ENCODE measurements at regions not wholly inside any gene's neighbourhood (a gene's known extent, or its start where the extent isn't known, plus 50 kb on each side); places are given as distances from the start of the nearest gene placed in this dataset.

DNA sequence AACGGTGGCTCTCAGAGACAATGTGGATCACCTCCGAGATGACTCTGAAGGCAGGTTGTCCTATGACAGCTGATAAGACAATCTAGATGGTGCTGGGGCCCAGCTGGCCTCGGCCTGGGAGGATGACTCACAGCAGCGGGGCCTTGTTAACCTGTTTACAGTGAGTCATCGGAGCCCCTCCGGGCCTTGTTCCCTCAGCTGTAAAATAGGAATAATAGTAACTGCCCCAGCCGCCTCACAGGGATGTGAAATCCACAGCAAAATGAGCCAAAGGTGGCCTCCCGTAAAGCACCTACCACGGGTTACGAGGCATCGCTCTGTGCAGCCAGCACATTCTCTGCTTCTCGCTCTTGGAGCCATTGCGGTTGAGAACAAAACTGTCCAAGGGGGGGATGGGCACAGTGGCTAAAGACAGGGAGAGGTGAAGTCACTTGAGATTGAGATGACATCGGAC lies 88.6 kb upstream of the RASGRF1 start (continued):
- TF ChIP-seq, protein P1, sequence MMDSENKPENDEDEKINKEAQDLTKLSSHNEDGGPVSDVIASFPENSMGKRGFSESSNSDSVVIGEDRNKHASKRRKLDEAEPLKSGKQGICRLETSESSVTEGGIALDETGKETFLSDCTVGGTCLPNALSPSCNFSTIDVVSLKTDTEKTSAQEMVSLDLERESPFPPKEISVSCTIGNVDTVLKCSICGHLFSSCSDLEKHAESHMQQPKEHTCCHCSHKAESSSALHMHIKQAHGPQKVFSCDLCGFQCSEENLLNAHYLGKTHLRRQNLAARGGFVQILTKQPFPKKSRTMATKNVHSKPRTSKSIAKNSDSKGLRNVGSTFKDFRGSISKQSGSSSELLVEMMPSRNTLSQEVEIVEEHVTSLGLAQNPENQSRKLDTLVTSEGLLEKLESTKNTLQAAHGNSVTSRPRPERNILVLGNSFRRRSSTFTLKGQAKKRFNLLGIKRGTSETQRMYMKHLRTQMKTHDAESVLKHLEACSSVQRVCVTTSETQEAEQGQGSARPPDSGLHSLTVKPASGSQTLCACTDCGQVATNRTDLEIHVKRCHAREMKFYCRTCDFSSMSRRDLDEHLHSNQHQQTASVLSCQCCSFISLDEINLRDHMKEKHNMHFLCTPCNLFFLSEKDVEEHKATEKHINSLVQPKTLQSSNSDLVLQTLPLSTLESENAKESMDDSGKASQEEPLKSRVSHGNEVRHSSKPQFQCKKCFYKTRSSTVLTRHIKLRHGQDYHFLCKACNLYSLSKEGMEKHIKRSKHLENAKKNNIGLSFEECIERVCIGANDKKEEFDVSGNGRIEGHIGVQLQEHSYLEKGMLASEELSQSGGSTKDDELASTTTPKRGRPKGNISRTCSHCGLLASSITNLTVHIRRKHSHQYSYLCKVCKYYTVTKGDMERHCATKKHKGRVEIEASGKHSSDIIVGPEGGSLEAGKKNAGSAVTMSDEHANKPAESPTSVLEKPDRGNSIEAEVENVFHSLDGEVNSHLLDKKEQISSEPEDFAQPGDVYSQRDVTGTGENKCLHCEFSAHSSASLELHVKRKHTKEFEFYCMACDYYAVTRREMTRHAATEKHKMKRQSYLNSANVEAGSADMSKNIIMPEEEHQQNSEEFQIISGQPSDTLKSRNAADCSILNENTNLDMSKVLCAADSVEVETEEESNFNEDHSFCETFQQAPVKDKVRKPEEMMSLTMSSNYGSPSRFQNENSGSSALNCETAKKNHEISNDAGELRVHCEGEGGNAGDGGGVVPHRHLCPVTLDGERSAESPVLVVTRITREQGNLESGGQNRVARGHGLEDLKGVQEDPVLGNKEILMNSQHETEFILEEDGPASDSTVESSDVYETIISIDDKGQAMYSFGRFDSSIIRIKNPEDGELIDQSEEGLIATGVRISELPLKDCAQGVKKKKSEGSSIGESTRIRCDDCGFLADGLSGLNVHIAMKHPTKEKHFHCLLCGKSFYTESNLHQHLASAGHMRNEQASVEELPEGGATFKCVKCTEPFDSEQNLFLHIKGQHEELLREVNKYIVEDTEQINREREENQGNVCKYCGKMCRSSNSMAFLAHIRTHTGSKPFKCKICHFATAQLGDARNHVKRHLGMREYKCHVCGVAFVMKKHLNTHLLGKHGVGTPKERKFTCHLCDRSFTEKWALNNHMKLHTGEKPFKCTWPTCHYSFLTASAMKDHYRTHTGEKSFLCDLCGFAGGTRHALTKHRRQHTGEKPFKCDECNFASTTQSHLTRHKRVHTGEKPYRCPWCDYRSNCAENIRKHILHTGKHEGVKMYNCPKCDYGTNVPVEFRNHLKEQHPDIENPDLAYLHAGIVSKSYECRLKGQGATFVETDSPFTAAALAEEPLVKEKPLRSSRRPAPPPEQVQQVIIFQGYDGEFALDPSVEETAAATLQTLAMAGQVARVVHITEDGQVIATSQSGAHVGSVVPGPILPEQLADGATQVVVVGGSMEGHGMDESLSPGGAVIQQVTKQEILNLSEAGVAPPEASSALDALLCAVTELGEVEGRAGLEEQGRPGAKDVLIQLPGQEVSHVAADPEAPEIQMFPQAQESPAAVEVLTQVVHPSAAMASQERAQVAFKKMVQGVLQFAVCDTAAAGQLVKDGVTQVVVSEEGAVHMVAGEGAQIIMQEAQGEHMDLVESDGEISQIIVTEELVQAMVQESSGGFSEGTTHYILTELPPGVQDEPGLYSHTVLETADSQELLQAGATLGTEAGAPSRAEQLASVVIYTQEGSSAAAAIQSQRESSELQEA (IDR thresholded peaks at IDR 0.05; ENCODE audit: low read depth), result no peak
- TF ChIP-seq, protein P2, sequence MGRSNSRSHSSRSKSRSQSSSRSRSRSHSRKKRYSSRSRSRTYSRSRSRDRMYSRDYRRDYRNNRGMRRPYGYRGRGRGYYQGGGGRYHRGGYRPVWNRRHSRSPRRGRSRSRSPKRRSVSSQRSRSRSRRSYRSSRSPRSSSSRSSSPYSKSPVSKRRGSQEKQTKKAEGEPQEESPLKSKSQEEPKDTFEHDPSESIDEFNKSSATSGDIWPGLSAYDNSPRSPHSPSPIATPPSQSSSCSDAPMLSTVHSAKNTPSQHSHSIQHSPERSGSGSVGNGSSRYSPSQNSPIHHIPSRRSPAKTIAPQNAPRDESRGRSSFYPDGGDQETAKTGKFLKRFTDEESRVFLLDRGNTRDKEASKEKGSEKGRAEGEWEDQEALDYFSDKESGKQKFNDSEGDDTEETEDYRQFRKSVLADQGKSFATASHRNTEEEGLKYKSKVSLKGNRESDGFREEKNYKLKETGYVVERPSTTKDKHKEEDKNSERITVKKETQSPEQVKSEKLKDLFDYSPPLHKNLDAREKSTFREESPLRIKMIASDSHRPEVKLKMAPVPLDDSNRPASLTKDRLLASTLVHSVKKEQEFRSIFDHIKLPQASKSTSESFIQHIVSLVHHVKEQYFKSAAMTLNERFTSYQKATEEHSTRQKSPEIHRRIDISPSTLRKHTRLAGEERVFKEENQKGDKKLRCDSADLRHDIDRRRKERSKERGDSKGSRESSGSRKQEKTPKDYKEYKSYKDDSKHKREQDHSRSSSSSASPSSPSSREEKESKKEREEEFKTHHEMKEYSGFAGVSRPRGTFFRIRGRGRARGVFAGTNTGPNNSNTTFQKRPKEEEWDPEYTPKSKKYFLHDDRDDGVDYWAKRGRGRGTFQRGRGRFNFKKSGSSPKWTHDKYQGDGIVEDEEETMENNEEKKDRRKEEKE (IDR thresholded peaks at IDR 0.05; ENCODE audit: borderline replicate concordance in 1 of 2, control insufficient read depth in 1 of 2, low read depth in 2 of 2, low read length in 1 of 2), result no peak
- TF ChIP-seq ZNF75A (CRISPR knock-in tag; IDR thresholded peaks at IDR 0.05), result no peak
- no peak for TF ChIP-seq FIP1L1 (IDR thresholded peaks at IDR 0.05; ENCODE audit: low read depth, low read length, poor library complexity, severe bottlenecking)
- TF ChIP-seq CBX8 (IDR thresholded peaks at IDR 0.05; ENCODE audit: borderline replicate concordance, extremely low read depth, low read depth, low read length, poor library complexity, severe bottlenecking), result no peak
- TF ChIP-seq, protein P3, sequence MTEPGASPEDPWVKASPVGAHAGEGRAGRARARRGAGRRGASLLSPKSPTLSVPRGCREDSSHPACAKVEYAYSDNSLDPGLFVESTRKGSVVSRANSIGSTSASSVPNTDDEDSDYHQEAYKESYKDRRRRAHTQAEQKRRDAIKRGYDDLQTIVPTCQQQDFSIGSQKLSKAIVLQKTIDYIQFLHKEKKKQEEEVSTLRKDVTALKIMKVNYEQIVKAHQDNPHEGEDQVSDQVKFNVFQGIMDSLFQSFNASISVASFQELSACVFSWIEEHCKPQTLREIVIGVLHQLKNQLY (CRISPR knock-in tag; conservative IDR thresholded peaks at IDR 0.05), result no peak
- no peak for TF ChIP-seq OTX1 (CRISPR knock-in tag; IDR thresholded peaks at IDR 0.05)
- TF ChIP-seq TAF1 (IDR thresholded peaks at IDR 0.05; ENCODE audit: control insufficient read depth, extremely low read depth, insufficient read depth, low read length, severe bottlenecking), result no peak
- no peak for TF ChIP-seq ZFP36 (IDR thresholded peaks at IDR 0.05; ENCODE audit: low read depth, low read length, partially characterized antibody)
- TF ChIP-seq ZNF583 (CRISPR knock-in tag; IDR thresholded peaks at IDR 0.05), result no peak
- TF ChIP-seq ZBTB1 (CRISPR knock-in tag; IDR thresholded peaks at IDR 0.05; ENCODE audit: borderline replicate concordance, low read depth), result no peak
- no peak for TF ChIP-seq NFXL1 (CRISPR knock-in tag; IDR thresholded peaks at IDR 0.05)
- peak in 1 of 2 experiments; percentile 49; a peak in 1 of 4 replicates for TF ChIP-seq SIN3A (IDR thresholded peaks at IDR 0.05; ENCODE audit: borderline replicate concordance in 2 of 2, control insufficient read depth in 1 of 2, low read depth in 2 of 2, low read length in 2 of 2)
- TF ChIP-seq CBX1 (IDR thresholded peaks at IDR 0.05; ENCODE audit: low read depth), result no peak
- no peak for TF ChIP-seq ZNF445 (CRISPR knock-in tag; IDR thresholded peaks at IDR 0.05; ENCODE audit: low read depth)
